PFSK-1 (cell line): ENCODE measurements at regions not wholly inside any gene's neighbourhood (a gene's known extent, or its start where the extent isn't known, plus 50 kb on each side); places are given as distances from the start of the nearest gene placed in this dataset.

Experiments used
- SIN3A ChIP-seq: IDR thresholded peaks from 2 replicates; pipeline ENCODE4 v1.6.1; 2012; ENCODE audit warnings: mild to moderate bottlenecking, low read length, moderate library complexity, borderline replicate concordance; ENCODE audit not compliant: insufficient read depth
- TAF1 ChIP-seq: IDR thresholded peaks from 2 replicates; pipeline ENCODE4 v1.6.1; 2012; ENCODE audit warnings: low read length, control low read depth, borderline replicate concordance; ENCODE audit not compliant: insufficient read depth

DNA sequence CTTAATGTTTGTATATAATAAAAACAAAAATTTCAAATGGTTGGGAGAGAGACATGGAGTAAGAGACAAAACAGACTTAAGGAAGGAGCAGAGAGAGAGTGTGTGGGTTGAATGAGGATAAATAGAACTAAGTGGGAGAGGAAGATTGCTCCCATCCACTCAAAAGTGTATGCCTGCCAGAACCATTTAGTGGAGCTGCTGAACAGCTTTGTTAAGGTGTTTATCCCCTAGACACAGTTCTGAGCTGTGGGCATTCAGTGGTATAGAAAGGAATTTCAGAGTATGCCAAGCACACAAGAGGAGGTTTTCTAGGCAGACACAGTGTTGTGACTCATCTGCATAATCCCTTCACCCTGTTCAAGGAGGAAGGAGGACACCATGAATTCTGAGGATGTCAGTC, 508.6 kb upstream of the EPHA5 start:
- TF ChIP-seq TAF1: no peak
- no peak for TF ChIP-seq SIN3A
